ENCODE measurements at regions not wholly inside any gene's neighbourhood (a gene's known extent, or its start where the extent isn't known, plus 50 kb on each side); places are given as distances from the start of the nearest gene placed in this dataset.

- Mint-ChIP-seq H3K27me3 (ENCODE audit: low read depth) (peaks cover 11% of the 10 kb centered on the region), H3K4me1 (ENCODE audit: low read depth) (no peaks in the 10 kb centered on the region), H3K36me3 (ENCODE audit: low read depth) (no peaks in the 10 kb centered on the region), H3K4me3 (ENCODE audit: unreplicated experiment) (no peak overlapping the region), H3K9me3 (ENCODE audit: low read depth) (no peaks in the 10 kb centered on the region), H3K27ac (ENCODE audit: unreplicated experiment) (no peak overlapping the region)
- no peak for TF ChIP-seq CTCF (IDR thresholded peaks at IDR 0.05)
- no peak for DNase-seq (ENCODE audit: low spot score)
These were observed 50.7 kb upstream of the LINC00305 start for GRCh38 chr18:64199581-64199980.

Measured in chondrocyte (in vitro differentiated cells).